ENCODE measurements at regions not wholly inside any gene's neighbourhood (a gene's known extent, or its start where the extent isn't known, plus 50 kb on each side); places are given as distances from the start of the nearest gene placed in this dataset.
A peak's percentile ranks its signal among the peaks of the same experiment; 100 is the strongest.

GRCh38 chr2:186125156-186125555 is 360.9 kb upstream of the ZC3H15 start:
- TF ChIP-seq CTCF (IDR thresholded peaks at IDR 0.05) = no peak

GRCh38 chr2:186125625-186126024 is 360.4 kb upstream of the ZC3H15 start:
- no peak for DNase-seq
- no peak for ATAC-seq
- TF ChIP-seq CTCF (IDR thresholded peaks at IDR 0.05) = no peak
- intact Hi-C loops (cut with DNase I) = no loop called here
- no peaks in the 10 kb centered on the region for H3K27me3 ChIP-seq
- H3K36me3 ChIP-seq = no peaks in the 10 kb centered on the region
- H3K4me3 ChIP-seq = no peak overlapping the region
- no peak overlapping the region for H3K27ac ChIP-seq
- no peak for FAIRE-seq
- no peaks in the 10 kb centered on the region for H3K9me3 ChIP-seq
- WGBS, 2 donors = 33 to 34% methylated on average over 1 of the region's 1 CpG
- H3K4me1 ChIP-seq = peaks cover 6 to 12% (median 9%) of the 10 kb centered on the region in 3 donors

More at GRCh38 chr2:186125156-186125555, 360.9 kb upstream of the ZC3H15 start:
- H3K27me3 ChIP-seq = no peaks in the 10 kb centered on the region
- no peak overlapping the region for H3K4me3 ChIP-seq
- H3K9me3 ChIP-seq = no peaks in the 10 kb centered on the region
- intact Hi-C loops (cut with DNase I) = no loop called here
- no peak for DNase-seq
- FAIRE-seq = peak; percentile 67
- peaks cover 3 to 10% (median 5%) of the 10 kb centered on the region in 3 donors for H3K4me1 ChIP-seq
- H3K36me3 ChIP-seq = no peaks in the 10 kb centered on the region
- ATAC-seq = no peak
- H3K27ac ChIP-seq = no peak overlapping the region

- Histone ChIP-seq H3K4me1 (peaks cover 11 to 12% (median 11%) of the 10 kb centered on the region in 3 donors), H3K27me3 (no peaks in the 10 kb centered on the region), H3K27ac (no peak overlapping the region), H3K36me3 (no peaks in the 10 kb centered on the region), H3K4me3 (no peak overlapping the region), H3K9me3 (no peaks in the 10 kb centered on the region)
- intact Hi-C loops (cut with DNase I) = no loop called here
- TF ChIP-seq CTCF (IDR thresholded peaks at IDR 0.05) = no peak
- FAIRE-seq = no peak
- no peak for ATAC-seq
- no peak for DNase-seq
Observed at GRCh38 chr2:186126181-186126580, 359.9 kb upstream of the ZC3H15 start.

GRCh38 chr2:186129767-186130581 is 356.1 kb upstream of the ZC3H15 start:
- H3K36me3 ChIP-seq = no peaks in the 10 kb centered on the region
- H3K27ac ChIP-seq = no peak overlapping the region
- WGBS, 2 donors = 9% methylated on average over 1 of the region's 1 CpG
- H3K4me1 ChIP-seq = peaks cover 11 to 12% (median 11%) of the 10 kb centered on the region in 3 donors
- TF ChIP-seq CTCF (IDR thresholded peaks at IDR 0.05) = no peak
- intact Hi-C loops (cut with DNase I) = no loop called here
- H3K27me3 ChIP-seq = no peaks in the 10 kb centered on the region
- H3K9me3 ChIP-seq = no peaks in the 10 kb centered on the region
- ATAC-seq = peak; percentile 87 to 93 (median 91)
- DNase-seq = peak in 2 of 6 donors; percentile 8 to 15
- no peak for FAIRE-seq
- H3K4me3 ChIP-seq = no peak overlapping the region

All from pancreas (tissue), 10 donors.